Activated T-helper 17 cell treated with anti-CD3 and anti-CD28 coated beads, Interleukin-2, amount 50 U/mL, for 72 hours (primary cell): ENCODE measurements at regions not wholly inside any gene's neighbourhood (a gene's known extent, or its start where the extent isn't known, plus 50 kb on each side); places are given as distances from the start of the nearest gene placed in this dataset.

Source experiments
- ATAC-seq: fragments of 150-1000 bp; cut with Tn5 transposase; replicated peaks from 2 replicates; pipeline ENCODE4 v1.10.0; 2021; ENCODE audit warnings: mild to moderate bottlenecking, moderate library complexity
- H3K27ac Mint-ChIP-seq: one replicate; pipeline ENCODE4 v1.8.0; 2022; ENCODE audit warnings: mixed read lengths
- H3K27me3 Mint-ChIP-seq: one replicate; pipeline ENCODE4 v1.8.0; 2022; ENCODE audit warnings: mixed read lengths
- H3K36me3 Mint-ChIP-seq: one replicate; pipeline ENCODE4 v1.8.0; 2022; ENCODE audit warnings: low read depth, mild to moderate bottlenecking, mixed read lengths
- H3K4me1 Mint-ChIP-seq: one replicate; pipeline ENCODE4 v1.8.0; 2022; ENCODE audit warnings: mixed read lengths
- H3K4me3 Mint-ChIP-seq: one replicate; pipeline ENCODE4 v1.8.0; 2022; ENCODE audit warnings: mild to moderate bottlenecking, mixed read lengths
- H3K9me3 Mint-ChIP-seq: one replicate; pipeline ENCODE4 v1.8.0; 2022; ENCODE audit warnings: mixed read lengths

DNA sequence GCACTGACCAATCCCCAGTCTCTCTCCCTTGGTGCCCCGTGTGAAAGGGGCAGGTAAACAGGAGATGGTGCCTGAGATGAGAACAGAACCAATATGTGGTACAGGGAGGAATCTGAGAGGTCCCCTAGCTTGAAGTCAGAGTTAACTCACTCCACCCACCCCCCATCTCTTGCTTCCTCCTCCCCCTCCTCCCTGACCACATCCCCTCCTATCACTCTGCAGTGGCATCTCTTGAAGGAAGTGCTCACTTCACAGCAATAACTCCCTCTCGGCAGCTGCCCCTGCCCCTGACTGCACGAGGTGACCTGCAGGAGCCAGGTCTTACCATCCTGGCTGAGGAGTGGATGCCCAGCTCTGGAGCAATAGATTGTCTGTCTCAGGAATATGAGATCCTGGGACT is 224.0 kb downstream of the GAS1 start:
- no peaks in the 10 kb centered on the region for H3K4me1 Mint-ChIP-seq
- no peak for ATAC-seq
- H3K27ac Mint-ChIP-seq: no peak overlapping the region
- H3K9me3 Mint-ChIP-seq: no peaks in the 10 kb centered on the region
- no peaks in the 10 kb centered on the region for H3K36me3 Mint-ChIP-seq
- H3K27me3 Mint-ChIP-seq: peaks cover 8% of the 10 kb centered on the region
- H3K4me3 Mint-ChIP-seq: no peak overlapping the region

DNA sequence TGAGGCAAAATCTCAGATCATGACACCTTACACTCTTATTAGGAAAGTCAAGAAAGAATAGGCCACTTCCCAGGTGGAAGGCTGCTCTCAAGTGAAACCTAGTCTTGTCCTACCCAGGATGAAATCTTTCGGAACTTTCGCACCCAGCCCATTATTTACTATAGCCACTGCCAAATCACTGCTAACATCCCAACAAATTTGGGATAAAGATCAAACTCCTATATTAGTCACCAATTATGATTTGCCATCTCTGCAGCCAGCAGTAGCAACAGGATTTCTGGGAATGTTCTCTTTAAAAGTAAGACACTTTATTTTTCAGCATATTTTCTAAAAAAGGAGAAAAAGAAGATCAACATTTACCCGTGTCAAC is 224.6 kb downstream of the GAS1 start:
- H3K27me3 Mint-ChIP-seq: peaks cover 8% of the 10 kb centered on the region
- H3K36me3 Mint-ChIP-seq: no peaks in the 10 kb centered on the region
- H3K27ac Mint-ChIP-seq: no peak overlapping the region
- H3K4me1 Mint-ChIP-seq: no peaks in the 10 kb centered on the region
- H3K9me3 Mint-ChIP-seq: no peaks in the 10 kb centered on the region
- no peak overlapping the region for H3K4me3 Mint-ChIP-seq
- ATAC-seq: no peak

DNA sequence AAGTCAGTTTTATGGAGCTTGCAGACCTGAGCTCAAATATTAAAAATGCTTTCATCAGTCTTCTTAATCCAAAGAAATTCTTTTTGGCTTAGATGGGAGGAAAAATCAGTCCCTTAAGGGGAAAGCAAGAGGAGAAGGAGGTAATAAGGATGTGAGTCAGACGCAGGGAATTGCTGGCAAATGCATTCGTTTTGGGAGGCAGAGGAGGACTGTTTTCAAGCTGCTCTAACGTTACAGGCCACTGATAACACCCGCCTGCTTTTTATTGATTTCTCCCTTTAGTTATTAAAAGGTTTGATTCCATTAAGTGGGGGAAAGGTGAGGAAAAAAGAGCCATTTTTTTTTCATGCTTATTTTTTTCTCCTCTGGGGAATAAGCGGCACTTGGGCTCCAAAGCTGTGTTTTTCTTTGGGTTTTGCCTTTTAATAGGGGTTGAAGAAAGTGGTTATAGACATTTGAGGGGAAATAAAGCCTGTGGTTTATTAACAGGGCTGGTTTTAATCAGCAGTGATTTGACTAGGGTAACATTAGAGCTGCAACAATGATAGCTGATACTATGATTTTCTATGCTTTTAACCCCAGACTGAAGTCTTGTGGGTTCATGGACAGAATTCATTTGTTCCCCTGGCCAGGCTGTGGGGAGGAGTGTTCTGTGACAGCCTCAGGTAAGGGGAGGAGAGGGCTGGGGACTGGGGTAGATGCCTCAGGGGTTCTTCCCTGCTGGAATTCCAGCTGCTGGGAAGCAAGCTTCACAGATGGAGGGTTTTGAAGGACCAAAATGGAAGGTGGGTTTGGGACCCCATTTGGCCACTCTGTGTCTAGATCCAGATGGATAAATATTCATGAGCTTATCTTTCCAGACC is 225.2 kb downstream of the GAS1 start:
- Mint-ChIP-seq H3K27ac (no peak overlapping the region), H3K9me3 (no peaks in the 10 kb centered on the region), H3K27me3 (peaks cover 12% of the 10 kb centered on the region), H3K36me3 (no peaks in the 10 kb centered on the region), H3K4me3 (no peak overlapping the region), H3K4me1 (no peaks in the 10 kb centered on the region)
- ATAC-seq: no peak

DNA sequence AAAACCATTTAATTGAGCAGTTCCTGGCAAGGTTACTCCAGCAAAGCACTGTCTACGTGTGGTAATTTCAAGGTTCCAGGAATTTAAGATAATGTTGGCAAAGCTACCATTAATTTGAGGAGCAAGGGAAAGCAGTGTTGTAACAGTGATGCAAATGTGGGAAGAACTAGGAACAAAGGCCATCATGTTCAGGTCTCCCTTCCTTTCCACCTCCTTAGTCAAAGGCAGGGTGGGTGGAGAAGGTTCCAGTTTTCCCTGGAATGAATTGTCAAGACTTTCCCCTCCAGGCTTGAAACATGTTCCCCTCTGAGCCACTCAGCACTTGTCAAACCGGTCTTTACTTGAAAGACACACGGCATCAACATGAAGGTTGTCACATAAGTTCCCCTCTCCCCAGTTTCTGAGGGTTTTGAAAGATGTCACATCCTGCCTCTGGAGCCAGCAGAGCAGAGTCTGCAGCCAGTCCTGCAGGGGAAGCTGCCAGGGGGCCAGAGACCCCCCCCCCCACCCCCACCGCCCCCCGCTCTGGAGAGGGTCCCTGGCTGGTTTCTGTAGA is 226.0 kb downstream of the GAS1 start:
- no peak overlapping the region for H3K27ac Mint-ChIP-seq
- H3K4me1 Mint-ChIP-seq: no peaks in the 10 kb centered on the region
- H3K36me3 Mint-ChIP-seq: no peaks in the 10 kb centered on the region
- peaks cover 15% of the 10 kb centered on the region for H3K27me3 Mint-ChIP-seq
- no peaks in the 10 kb centered on the region for H3K9me3 Mint-ChIP-seq
- ATAC-seq: no peak
- H3K4me3 Mint-ChIP-seq: no peak overlapping the region

DNA sequence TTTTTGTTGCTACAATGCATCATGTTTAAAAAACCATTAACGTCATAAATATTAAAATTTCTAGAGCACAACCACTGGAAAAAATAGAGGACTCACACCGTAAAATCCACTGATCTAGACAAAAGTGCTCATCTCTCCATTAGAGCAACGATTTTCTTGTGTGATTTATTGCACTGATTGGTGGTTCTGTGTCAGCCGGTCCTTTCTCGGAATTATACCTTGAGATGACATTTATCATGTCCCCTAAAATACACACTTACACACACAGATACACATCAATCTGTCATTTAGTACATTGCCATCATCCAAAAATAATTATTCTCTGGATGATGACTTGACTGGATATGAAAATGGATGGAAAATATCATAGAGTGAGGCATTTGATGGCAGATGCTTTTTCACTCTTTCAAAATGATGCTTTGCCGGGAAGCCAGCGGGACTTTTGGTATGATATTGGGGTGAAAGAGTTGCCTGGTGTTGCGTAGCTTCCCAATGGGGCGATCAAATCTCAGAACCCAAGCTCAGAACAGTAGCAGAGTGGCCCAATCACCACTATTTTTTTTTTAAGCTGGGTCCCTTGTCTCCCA is 226.6 kb downstream of the GAS1 start:
- Mint-ChIP-seq H3K9me3 (no peaks in the 10 kb centered on the region), H3K27ac (no peak overlapping the region), H3K36me3 (no peaks in the 10 kb centered on the region), H3K4me3 (no peak overlapping the region), H3K4me1 (no peaks in the 10 kb centered on the region), H3K27me3 (peaks cover 21% of the 10 kb centered on the region)
- ATAC-seq: no peak

DNA sequence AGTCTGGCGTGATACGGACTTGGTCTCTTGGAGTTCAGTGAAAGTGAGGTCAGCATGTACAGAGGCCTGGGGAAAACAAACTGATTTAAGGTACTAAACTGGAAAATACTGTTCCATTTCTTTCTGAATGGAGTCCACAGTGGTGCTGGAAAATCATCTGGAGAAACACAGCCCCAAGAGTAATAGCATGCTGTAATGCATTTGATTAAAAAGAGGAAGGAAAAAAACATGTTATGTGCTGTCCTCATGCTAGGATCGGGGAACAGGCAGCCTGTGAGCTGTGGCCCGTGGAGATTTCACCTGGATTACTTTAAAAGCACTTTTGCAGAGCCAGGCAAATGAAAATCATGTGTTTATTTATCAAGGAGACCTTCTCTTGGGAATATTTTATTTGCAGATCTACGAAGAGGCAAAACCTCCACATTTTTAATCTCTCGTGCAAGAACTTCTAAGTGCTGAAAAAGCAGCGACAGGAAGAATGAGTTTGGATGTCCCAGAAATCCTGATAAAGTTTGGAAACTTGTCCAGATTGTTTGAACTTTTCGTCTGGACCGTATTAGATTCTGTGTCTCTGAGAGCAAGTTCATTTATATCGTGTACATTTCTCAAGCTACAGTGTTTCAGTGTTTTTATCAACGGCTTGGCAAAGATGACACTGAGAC is 228.8 kb downstream of the GAS1 start:
- Mint-ChIP-seq H3K4me3 (no peak overlapping the region), H3K4me1 (no peaks in the 10 kb centered on the region), H3K36me3 (no peaks in the 10 kb centered on the region), H3K27ac (no peak overlapping the region), H3K27me3 (peaks cover 24% of the 10 kb centered on the region), H3K9me3 (no peaks in the 10 kb centered on the region)
- ATAC-seq: no peak

DNA sequence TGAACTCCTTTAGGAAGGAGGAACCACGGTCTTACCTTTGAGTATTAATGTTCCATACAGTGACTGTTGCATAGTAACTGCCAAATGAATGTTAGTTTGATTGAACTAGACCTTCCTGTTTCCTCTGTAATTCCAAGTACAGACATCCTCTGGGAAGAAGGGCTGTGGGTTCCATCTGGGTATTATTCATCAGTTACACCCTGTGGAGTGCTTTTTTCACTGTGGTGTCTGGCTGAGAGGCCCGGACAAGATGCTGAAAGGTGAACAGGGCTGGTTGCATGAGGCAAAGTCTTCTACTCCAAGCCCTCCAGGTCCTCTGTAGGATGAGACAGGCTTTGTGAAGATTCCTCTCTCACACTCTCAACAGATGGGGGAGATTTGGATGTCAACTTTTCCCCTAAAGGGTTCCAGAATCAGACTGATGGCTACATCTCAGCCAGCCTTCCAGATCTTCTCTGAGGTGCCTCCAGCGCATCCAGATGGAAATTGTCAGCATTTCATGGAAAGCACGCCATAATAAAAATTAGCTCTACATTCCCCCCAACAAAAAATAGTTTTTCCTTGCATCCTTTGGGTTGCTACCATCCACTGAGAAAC is 230.9 kb downstream of the GAS1 start:
- Mint-ChIP-seq H3K4me3 (no peak overlapping the region), H3K9me3 (no peaks in the 10 kb centered on the region), H3K36me3 (no peaks in the 10 kb centered on the region), H3K27me3 (peaks cover 24% of the 10 kb centered on the region), H3K4me1 (no peaks in the 10 kb centered on the region), H3K27ac (no peak overlapping the region)
- ATAC-seq: no peak

DNA sequence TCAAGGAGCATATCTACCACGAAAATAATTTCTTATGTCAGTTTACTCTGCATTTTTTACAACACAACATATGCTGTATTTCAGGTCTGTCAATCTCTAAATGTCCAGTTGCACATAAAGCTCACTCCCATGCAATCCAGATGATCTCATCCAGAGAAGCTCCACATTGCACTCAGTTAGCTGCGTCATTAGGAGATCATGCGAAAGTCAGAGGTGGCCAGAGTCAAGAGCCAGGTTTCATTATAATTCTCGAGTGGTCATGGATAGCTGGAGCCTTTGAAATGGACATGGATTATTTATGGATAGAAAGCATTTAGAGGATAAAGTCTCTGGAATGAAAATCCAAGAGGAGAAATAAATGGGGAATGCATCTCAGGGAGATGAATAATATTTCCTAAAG is 232.3 kb downstream of the GAS1 start:
- Mint-ChIP-seq H3K4me1 (no peaks in the 10 kb centered on the region), H3K27me3 (peaks cover 24% of the 10 kb centered on the region), H3K27ac (no peak overlapping the region), H3K36me3 (no peaks in the 10 kb centered on the region), H3K4me3 (no peak overlapping the region), H3K9me3 (no peaks in the 10 kb centered on the region)
- no peak for ATAC-seq

DNA sequence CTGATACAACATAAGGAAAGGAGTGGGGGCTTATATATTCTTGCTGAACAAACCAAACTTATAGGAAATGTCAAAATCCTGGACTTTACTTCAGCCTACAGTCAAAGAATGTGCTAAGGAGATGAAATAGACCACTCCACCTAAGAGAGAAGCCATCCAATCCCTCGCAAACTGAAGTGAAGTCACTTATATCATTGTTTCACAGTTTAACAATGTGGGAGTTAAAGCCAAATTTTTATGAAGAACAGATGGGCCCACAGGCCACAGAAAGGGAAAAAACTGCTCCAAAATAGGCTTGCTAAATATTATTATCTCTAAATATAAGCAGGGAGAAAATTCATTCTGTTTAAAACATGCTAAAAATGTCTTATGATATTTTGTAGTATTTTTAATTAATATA is 233.3 kb downstream of the GAS1 start:
- ATAC-seq: no peak
- H3K4me1 Mint-ChIP-seq: no peaks in the 10 kb centered on the region
- H3K9me3 Mint-ChIP-seq: no peaks in the 10 kb centered on the region
- H3K27me3 Mint-ChIP-seq: peaks cover 20% of the 10 kb centered on the region
- no peak overlapping the region for H3K4me3 Mint-ChIP-seq
- no peaks in the 10 kb centered on the region for H3K36me3 Mint-ChIP-seq
- H3K27ac Mint-ChIP-seq: no peak overlapping the region

DNA sequence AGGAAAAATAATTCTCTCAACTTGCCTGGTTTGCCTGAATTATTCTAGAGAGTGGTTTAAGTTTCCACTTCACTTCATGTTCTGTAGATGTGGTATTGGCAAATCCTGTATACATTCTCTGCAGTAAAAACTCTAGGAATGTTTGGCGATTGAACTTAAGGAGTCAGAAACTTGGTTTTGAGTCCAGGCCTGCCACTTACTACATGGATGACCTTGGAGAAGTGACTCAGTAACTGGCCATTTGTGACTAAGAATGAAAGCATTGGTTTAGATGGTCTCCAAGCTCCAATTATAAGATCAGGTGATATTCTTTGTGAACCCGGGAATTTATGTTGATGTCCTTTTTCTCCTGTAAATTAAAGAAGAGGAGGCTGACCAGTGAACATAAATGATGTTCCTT is 233.8 kb downstream of the GAS1 start:
- Mint-ChIP-seq H3K4me1 (no peaks in the 10 kb centered on the region), H3K4me3 (no peak overlapping the region), H3K36me3 (no peaks in the 10 kb centered on the region), H3K27ac (no peak overlapping the region), H3K27me3 (peaks cover 20% of the 10 kb centered on the region), H3K9me3 (no peaks in the 10 kb centered on the region)
- ATAC-seq: no peak

DNA sequence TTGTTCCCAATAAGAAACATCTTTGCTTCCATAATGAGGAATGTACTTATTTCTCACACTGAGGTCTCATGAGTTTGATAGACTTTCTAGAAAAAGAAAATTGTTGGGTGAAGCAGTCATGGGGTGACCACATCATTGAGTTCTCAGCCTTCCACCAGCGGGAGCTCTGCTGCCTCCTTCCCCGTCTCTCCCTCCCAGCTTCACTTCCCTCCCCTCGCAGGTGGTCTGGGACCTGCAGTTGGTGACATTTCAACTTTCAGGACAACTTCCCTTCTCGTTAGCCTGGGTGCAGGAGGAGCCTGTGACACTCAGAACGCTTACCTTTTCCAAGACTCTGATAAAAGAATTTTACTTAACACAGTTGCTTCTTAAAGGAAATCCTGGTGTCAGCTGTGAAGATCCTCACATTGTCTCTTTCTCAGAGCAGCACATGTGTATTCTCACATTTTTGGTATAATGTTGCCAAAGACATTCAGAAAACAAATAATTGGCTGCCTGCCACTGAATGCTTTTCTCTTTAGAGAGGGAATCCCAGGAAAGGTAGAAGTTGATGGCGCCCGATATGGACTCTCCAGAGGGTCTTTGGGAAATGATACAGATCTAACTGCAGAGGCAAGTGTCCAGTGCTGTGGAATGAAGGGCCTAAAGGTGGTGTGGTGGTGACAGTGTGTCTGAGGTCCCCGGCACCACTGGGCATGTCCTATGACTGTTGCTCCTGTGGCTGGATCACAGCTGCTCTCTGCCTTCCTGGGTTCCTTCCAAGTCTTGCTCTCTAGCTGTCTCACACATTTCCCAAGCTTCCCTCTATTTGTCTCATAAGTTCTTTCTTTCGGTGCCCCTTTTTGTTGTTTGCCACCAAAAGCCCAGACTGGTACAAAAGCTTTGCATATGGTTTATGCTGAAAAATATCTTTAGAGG is 238.1 kb downstream of the GAS1 start:
- Mint-ChIP-seq H3K27me3 (peaks cover 9% of the 10 kb centered on the region), H3K36me3 (no peaks in the 10 kb centered on the region), H3K4me1 (no peaks in the 10 kb centered on the region), H3K4me3 (no peak overlapping the region), H3K9me3 (no peaks in the 10 kb centered on the region), H3K27ac (no peak overlapping the region)
- ATAC-seq: no peak

DNA sequence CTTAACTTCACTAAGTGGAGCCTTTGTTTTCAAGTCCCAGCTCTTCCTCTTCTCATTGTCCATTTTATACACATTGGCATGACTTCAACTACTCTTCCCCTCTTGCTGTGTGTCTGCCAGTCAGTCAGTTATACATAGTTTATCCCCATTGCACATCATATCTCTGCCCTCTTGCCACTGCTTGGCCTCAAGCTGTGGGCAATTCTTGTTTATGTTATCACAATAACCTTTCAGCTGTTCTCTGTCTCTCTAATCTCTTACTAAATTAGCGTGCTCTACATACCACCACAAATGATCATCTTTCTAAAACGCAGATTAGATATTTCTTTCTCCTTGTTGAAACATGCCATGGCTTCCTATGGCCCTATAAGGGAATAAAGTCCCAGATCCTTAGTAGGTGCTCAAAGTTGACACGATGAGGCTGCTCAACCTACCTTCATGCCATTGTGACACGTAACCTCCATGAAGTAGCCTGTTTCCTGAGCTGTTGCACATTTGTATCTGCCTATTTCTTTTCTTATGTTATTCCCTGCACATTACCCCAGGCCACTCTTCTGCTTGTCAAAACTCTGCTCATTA is 239.3 kb downstream of the GAS1 start:
- Mint-ChIP-seq H3K27ac (no peak overlapping the region), H3K4me1 (no peaks in the 10 kb centered on the region), H3K9me3 (no peaks in the 10 kb centered on the region), H3K27me3 (peaks cover 9% of the 10 kb centered on the region), H3K36me3 (no peaks in the 10 kb centered on the region), H3K4me3 (no peak overlapping the region)
- ATAC-seq: no peak

DNA sequence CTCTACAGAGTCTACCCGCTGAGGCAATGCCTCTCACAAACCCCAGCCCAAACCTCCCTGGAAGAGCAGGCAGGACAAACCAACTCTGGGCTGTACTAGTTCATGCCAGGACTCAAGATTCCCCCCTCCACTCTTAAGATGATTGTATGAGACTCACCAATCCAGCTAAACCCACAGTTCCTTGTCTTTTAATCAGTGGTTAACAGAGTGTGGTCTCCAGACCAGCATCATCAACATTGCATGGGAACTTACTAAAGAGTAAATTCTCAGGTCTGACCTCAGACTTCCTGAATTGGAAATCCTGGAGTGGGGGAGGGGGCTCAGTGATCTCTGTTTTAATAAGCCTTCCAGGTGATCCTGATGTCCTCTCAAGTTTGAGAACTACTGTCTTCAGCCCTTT is 240.9 kb downstream of the GAS1 start:
- no peak for ATAC-seq
- Mint-ChIP-seq H3K27ac (no peak overlapping the region), H3K4me1 (no peaks in the 10 kb centered on the region), H3K9me3 (no peaks in the 10 kb centered on the region), H3K36me3 (no peaks in the 10 kb centered on the region), H3K27me3 (peaks cover 15% of the 10 kb centered on the region), H3K4me3 (no peak overlapping the region)
